Lung (tissue), 11 donors: ENCODE measurements at regions not wholly inside any gene's neighbourhood (a gene's known extent, or its start where the extent isn't known, plus 50 kb on each side); places are given as distances from the start of the nearest gene placed in this dataset.
A peak's percentile ranks its signal among the peaks of the same experiment; 100 is the strongest.

Source experiments
- ATAC-seq: fragments of 200-7000 bp; cut with Tn5 transposase; one replicate; pipeline ENCODE4 v1.9.1; 2020; ENCODE audit warnings: moderate number of reproducible peaks; ENCODE audit not compliant: insufficient read depth, low FRiP score
- DNase-seq, 3 donors: peaks; one replicate each; pipeline ENCODE4 v3.0.0-alpha.2; 2013 to 2017
- H3K27ac ChIP-seq, 2 donors: one replicate each; pipeline ENCODE4 v1.5.1; 2013; ENCODE audit warnings: mild to moderate bottlenecking in 2 of 2, moderate library complexity in 2 of 2, control low read depth in 1 of 2, inconsistent platforms in 1 of 2, low read depth in 1 of 2, low read length in 1 of 2
- H3K27me3 ChIP-seq, 3 donors: one replicate each; pipeline ENCODE4 v1.5.1; 2013; ENCODE audit warnings: low read length in 2 of 3; ENCODE audit not compliant: control insufficient read depth in 3 of 3, insufficient read depth in 3 of 3
- H3K36me3 ChIP-seq, 4 donors: one replicate each; pipeline ENCODE4 v1.5.1; 2013; ENCODE audit warnings: low read length in 4 of 4, mild to moderate bottlenecking in 1 of 4, moderate library complexity in 1 of 4; ENCODE audit not compliant: control insufficient read depth in 4 of 4, insufficient read depth in 4 of 4
- H3K4me1 ChIP-seq, 5 donors: one replicate each; pipeline ENCODE4 v1.5.1; 2013; ENCODE audit warnings: low read length in 5 of 5, mild to moderate bottlenecking in 2 of 5, moderate library complexity in 1 of 5; ENCODE audit not compliant: control insufficient read depth in 5 of 5, insufficient read depth in 5 of 5
- H3K4me3 ChIP-seq: one replicate; pipeline ENCODE4 v1.5.1; 2013; ENCODE audit warnings: mild to moderate bottlenecking, control low read depth, moderate library complexity
- H3K9ac ChIP-seq, 2 donors: one replicate each; pipeline ENCODE4 v1.5.1; 2013; ENCODE audit warnings: low read length in 2 of 2, control low read depth in 1 of 2; ENCODE audit not compliant: insufficient read depth in 1 of 2
- H3K9me3 ChIP-seq, 4 donors: one replicate each; pipeline ENCODE4 v1.5.1; 2013; ENCODE audit warnings: low read length in 3 of 4, mild to moderate bottlenecking in 1 of 4, moderate library complexity in 1 of 4; ENCODE audit not compliant: control insufficient read depth in 4 of 4, insufficient read depth in 3 of 4
- WGBS, 2 donors: extraction: QIAGEN DNeasy Blood & Tissue Kit; methylation state at CpG; one replicate each; pipeline ENCODE4 v1.1.7; 2013; 5-methylcytosine and 5-hydroxymethylcytosine counted together
- TF ChIP-seq, protein P1 (sequence below): IDR thresholded peaks from 2 replicates; pipeline ENCODE4 v1.5.1; 2012; ENCODE audit warnings: mild to moderate bottlenecking; ENCODE audit errors: control extremely low read depth, extremely low read depth
- donor health status: control.
- donor health status: control.
- donor health status: Bipolar disorder and iron deficiency.
- donor health status: healthy.
- donor health status: DM: yes; HTN: yes; CAD: no.

DNA sequence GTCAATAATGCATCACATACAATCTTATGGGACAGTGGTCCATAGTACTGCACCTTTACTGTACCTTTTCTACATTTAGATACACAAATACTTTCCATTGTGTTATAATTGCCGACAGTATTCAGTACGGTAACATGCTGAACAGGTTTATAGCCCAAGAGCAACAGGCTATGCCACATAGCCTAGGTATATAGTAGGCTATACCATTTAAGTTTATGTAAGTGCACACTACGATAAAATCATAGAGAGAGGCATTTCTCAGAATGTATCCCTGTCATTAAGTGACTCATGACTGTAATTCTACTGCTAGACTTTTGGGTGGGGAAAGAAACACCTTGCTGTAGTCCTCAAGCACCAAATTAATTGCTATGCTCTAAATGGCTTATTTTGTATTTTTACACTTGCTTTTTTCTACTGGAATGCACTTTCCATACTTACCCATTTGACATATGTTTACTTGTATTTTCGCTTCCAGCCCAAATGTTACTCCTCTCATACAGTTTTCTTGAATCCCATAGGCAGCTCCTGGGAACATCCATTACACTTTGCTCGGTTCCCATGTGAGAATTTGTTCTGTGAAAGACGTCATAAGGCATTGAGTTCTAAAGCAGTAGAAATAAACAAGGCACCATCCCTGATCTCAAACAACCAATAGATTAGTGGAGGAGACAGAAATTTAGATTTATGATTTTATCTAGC is 714.0 kb upstream of the ID2 start:
- Histone ChIP-seq H3K4me3 (no peak overlapping the region), H3K9me3 (no peaks in the 10 kb centered on the region), H3K9ac (no peak overlapping the region), H3K4me1 (peaks cover 0 to 26% (median 1%) of the 10 kb centered on the region in 5 donors), H3K27me3 (no peaks in the 10 kb centered on the region), H3K36me3 (no peaks in the 10 kb centered on the region), H3K27ac (no peak overlapping the region)
- ATAC-seq (no peak), DNase-seq (no peak)
- TF ChIP-seq, protein P1, sequence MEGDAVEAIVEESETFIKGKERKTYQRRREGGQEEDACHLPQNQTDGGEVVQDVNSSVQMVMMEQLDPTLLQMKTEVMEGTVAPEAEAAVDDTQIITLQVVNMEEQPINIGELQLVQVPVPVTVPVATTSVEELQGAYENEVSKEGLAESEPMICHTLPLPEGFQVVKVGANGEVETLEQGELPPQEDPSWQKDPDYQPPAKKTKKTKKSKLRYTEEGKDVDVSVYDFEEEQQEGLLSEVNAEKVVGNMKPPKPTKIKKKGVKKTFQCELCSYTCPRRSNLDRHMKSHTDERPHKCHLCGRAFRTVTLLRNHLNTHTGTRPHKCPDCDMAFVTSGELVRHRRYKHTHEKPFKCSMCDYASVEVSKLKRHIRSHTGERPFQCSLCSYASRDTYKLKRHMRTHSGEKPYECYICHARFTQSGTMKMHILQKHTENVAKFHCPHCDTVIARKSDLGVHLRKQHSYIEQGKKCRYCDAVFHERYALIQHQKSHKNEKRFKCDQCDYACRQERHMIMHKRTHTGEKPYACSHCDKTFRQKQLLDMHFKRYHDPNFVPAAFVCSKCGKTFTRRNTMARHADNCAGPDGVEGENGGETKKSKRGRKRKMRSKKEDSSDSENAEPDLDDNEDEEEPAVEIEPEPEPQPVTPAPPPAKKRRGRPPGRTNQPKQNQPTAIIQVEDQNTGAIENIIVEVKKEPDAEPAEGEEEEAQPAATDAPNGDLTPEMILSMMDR: no peak
- 95 to 98% methylated on average over 6 of the region's 6 CpGs for WGBS, 2 donors

DNA sequence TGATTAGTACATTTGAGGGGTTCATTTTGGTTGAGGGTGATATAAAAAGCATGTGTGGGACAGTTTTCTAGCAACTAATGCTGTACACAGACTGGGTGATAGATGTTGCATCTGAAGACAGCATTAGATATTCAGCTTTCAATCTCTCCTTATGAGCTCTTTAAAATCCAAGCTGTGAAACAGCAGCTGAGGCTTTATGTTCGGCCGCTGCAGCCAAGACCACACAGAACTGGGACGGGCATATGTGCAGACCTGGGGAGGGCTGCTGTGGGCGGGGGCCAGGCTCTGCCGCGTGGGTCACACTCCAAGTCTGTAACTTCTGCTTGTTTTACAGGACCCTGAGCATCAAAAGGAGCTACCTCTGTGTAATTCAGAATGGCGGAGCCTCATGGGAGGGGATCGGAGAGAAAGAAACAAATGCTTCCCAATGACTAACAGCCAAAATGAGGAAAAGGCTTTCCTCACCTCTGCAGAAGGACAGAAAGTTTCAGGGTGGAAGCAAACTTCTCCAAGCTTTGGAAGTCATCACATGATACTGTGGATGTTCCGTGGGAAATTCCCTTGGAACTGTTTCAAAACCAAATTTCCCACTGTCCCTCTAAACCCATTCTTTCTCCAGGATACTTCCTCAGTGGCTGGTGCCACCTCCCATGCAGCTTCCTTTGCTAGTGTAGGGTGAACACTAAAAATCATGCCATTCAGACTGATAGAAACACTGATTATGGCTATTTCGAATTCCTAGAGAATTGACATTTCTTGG is 711.9 kb upstream of the ID2 start:
- Histone ChIP-seq H3K9me3 (no peaks in the 10 kb centered on the region), H3K27me3 (no peaks in the 10 kb centered on the region), H3K9ac (no peak overlapping the region), H3K36me3 (no peaks in the 10 kb centered on the region), H3K27ac (no peak overlapping the region), H3K4me1 (peaks cover 0 to 24% (median 2%) of the 10 kb centered on the region in 5 donors), H3K4me3 (no peak overlapping the region)
- TF ChIP-seq, protein P1: no peak
- WGBS, 2 donors: 82 to 90% methylated on average over 10 of the region's 10 CpGs
- DNase-seq (peak in 1 of 3 donors; percentile 44), ATAC-seq (no peak)

DNA sequence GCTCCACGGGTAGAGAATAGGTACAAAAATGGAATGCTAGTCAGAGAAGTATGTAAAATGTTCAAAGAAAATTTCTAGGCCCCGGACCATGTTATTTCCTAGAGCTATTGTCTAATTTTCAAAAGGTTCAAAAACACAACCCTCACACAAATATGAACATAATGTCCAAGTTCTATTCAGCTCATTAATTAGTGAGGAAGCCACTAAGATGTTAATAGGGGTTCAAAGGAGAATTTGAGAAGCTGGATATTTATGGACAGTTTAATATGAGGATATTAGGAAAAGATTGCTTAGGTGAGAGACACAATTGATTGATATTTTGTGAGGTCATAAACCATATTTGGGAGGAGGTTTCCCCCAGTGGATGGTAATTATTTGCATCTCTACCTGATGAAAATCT is 710.6 kb upstream of the ID2 start:
- no peak for ATAC-seq
- H3K4me1 ChIP-seq: peaks cover 0 to 29% (median 6%) of the 10 kb centered on the region in 5 donors
- H3K9ac ChIP-seq: no peak overlapping the region
- no peak overlapping the region for H3K4me3 ChIP-seq
- no peaks in the 10 kb centered on the region for H3K36me3 ChIP-seq
- H3K27ac ChIP-seq: no peak overlapping the region
- H3K9me3 ChIP-seq: no peaks in the 10 kb centered on the region
- H3K27me3 ChIP-seq: no peaks in the 10 kb centered on the region
- no peak for DNase-seq
- TF ChIP-seq, protein P1: no peak
- WGBS, 2 donors: 81 to 92% methylated on average over 2 of the region's 2 CpGs
